Activated T-helper 2 cell treated with anti-CD3 and anti-CD28 coated beads, Interferon-gamma antibody, Interleukin-2, Interleukin-4, amounts not matched to agents 10 μg/mL and 5 μg/mL and 100 μg/mL, durations not matched to agents 14 hours and 24 hours and 36 hours (primary cell): ENCODE measurements at regions not wholly inside any gene's neighbourhood (a gene's known extent, or its start where the extent isn't known, plus 50 kb on each side); places are given as distances from the start of the nearest gene placed in this dataset.
"Not testable (repeated sequence)": the region's sequence is repeated elsewhere in the genome, so short reads cannot be mapped to it uniquely, and the experiment has no call there.

ENCODE experiments used
- DNase-seq: peaks from one replicate; pipeline ENCODE4 v3.0.0; 2021; ENCODE audit warnings: low spot score
- H3K27ac Mint-ChIP-seq: one replicate; pipeline ENCODE4 v1.8.0; 2021; ENCODE audit warnings: mixed read lengths
- H3K27me3 Mint-ChIP-seq: one replicate; pipeline ENCODE4 v1.8.0; 2021; ENCODE audit warnings: low read depth, mixed read lengths
- H3K36me3 Mint-ChIP-seq: one replicate; pipeline ENCODE4 v1.8.0; 2021; ENCODE audit warnings: low read depth, mixed read lengths
- H3K4me1 Mint-ChIP-seq: one replicate; pipeline ENCODE4 v1.8.0; 2021; ENCODE audit warnings: low read depth, mixed read lengths
- H3K4me3 Mint-ChIP-seq: one replicate; pipeline ENCODE4 v1.8.0; 2021; ENCODE audit warnings: low read depth, mild to moderate bottlenecking, moderate library complexity, mixed read lengths
- H3K9me3 Mint-ChIP-seq: one replicate; pipeline ENCODE4 v1.8.0; 2021; ENCODE audit warnings: mixed read lengths
- intact Hi-C: fragments of 100-400 bp; cut with micrococcal nuclease; formaldehyde crosslinking; loops from one replicate; pipeline ENCODE4 v1.15.1; 2023

DNA sequence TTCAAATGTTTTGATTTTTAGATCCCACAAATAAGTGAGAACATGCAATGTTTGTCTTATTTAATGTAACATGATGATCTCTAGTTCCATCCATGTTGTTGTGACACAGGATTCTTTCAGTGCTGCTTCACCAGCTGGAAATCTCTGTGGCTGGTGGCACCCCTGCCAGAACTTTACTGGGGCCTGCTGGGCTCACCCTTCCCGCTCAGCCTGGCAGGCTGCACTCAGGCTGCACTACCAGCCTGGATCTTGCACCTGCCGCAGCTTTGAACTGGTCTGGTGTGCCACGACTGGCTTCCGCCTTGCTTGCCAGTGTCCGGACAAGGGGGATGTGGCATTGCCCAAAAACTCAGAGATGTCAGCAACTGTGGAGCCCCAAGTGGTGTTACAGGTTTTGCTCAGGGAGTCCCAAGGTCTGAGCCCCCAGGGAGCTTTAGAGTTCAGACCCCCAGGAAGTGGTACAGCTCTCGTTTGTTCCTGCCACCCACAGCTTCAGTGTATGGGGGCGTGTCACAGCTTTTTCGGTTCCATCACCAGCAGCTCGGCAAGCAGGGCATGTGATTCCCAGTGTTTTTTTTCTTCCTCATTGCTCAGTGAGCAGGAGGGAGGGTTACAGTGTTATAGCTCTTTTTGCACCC lies 72.3 kb upstream of the SYNCRIP start:
- Mint-ChIP-seq H3K4me1 (no peaks in the 10 kb centered on the region), H3K4me3 (no peak overlapping the region), H3K36me3 (no peaks in the 10 kb centered on the region), H3K27me3 (no peaks in the 10 kb centered on the region), H3K9me3 (peaks cover 14% of the 10 kb centered on the region), H3K27ac (no peak overlapping the region)
- no peak for DNase-seq
- intact Hi-C loops = no loop called here

GRCh38 chr6:85712346-85712745 lies 69.7 kb upstream of the SYNCRIP start:
- H3K9me3 Mint-ChIP-seq = peaks cover 18% of the 10 kb centered on the region
- no peaks in the 10 kb centered on the region for H3K4me1 Mint-ChIP-seq
- no peaks in the 10 kb centered on the region for H3K36me3 Mint-ChIP-seq
- no peak overlapping the region for H3K27ac Mint-ChIP-seq
- no peak for DNase-seq
- no peaks in the 10 kb centered on the region for H3K27me3 Mint-ChIP-seq
- intact Hi-C loops = no loop called here
- H3K4me3 Mint-ChIP-seq = no peak overlapping the region

- DNase-seq, H3K9me3 Mint-ChIP-seq, H3K27me3 Mint-ChIP-seq, H3K27ac Mint-ChIP-seq, H3K4me1 Mint-ChIP-seq, H3K36me3 Mint-ChIP-seq, intact Hi-C loops, H3K4me3 Mint-ChIP-seq: not testable (repeated sequence)
These were observed 64.9 kb upstream of the SYNCRIP start for GRCh38 chr6:85707515-85708145.

GRCh38 chr6:85706272-85706671 lies 63.6 kb upstream of the SYNCRIP start:
- intact Hi-C loops = no loop called here
- Mint-ChIP-seq H3K27ac (no peak overlapping the region), H3K27me3 (no peaks in the 10 kb centered on the region), H3K36me3 (no peaks in the 10 kb centered on the region), H3K9me3 (peaks cover 4% of the 10 kb centered on the region), H3K4me1 (peaks cover 1% of the 10 kb centered on the region), H3K4me3 (no peak overlapping the region)
- DNase-seq = no peak

- H3K9me3 Mint-ChIP-seq = peaks cover 4% of the 10 kb centered on the region
- DNase-seq = no peak
- intact Hi-C loops = no loop called here
- peaks cover 1% of the 10 kb centered on the region for H3K4me1 Mint-ChIP-seq
- no peak overlapping the region for H3K27ac Mint-ChIP-seq
- H3K36me3 Mint-ChIP-seq = no peaks in the 10 kb centered on the region
- H3K4me3 Mint-ChIP-seq = no peak overlapping the region
- no peaks in the 10 kb centered on the region for H3K27me3 Mint-ChIP-seq
These were observed 62.5 kb upstream of the SYNCRIP start for GRCh38 chr6:85705220-85705619.

- no peaks in the 10 kb centered on the region for H3K9me3 Mint-ChIP-seq
- intact Hi-C loops = no loop called here
- no peak overlapping the region for H3K4me3 Mint-ChIP-seq
- no peaks in the 10 kb centered on the region for H3K36me3 Mint-ChIP-seq
- H3K27me3 Mint-ChIP-seq = peaks cover 3% of the 10 kb centered on the region
- H3K27ac Mint-ChIP-seq = no peak overlapping the region
- DNase-seq = no peak
- peaks cover 1% of the 10 kb centered on the region for H3K4me1 Mint-ChIP-seq
These were observed 60.7 kb upstream of the SYNCRIP start for GRCh38 chr6:85703406-85703805.
